Gastrocnemius medialis (tissue), 4 donors: ENCODE measurements at regions not wholly inside any gene's neighbourhood (a gene's known extent, or its start where the extent isn't known, plus 50 kb on each side); places are given as distances from the start of the nearest gene placed in this dataset.

ENCODE experiments used
- POLR2A ChIP-seq, 2 donors: fragments of 450-650 bp; IDR thresholded peaks; one replicate each; pipeline ENCODE4 v1.6.1; 2017; ENCODE audit warnings: antibody characterized with exemption in 2 of 2, mild to moderate bottlenecking in 2 of 2, moderate library complexity in 2 of 2
- TF ChIP-seq, protein P1 (sequence below), 5 experiments: fragments of 450-650 bp in 3 of 5; fragments of 200-600 bp in 2 of 5; sonication (generic) in 2 of 5; IDR thresholded peaks in 4 of 5; conservative IDR thresholded peaks in 1 of 5; 1 replicate in 4 of 5; 2 replicates in 1 of 5; pipeline ENCODE4 v1.5.1; 2016 to 2019; ENCODE audit warnings: antibody characterized with exemption in 5 of 5, mild to moderate bottlenecking in 3 of 5, moderate library complexity in 3 of 5

DNA sequence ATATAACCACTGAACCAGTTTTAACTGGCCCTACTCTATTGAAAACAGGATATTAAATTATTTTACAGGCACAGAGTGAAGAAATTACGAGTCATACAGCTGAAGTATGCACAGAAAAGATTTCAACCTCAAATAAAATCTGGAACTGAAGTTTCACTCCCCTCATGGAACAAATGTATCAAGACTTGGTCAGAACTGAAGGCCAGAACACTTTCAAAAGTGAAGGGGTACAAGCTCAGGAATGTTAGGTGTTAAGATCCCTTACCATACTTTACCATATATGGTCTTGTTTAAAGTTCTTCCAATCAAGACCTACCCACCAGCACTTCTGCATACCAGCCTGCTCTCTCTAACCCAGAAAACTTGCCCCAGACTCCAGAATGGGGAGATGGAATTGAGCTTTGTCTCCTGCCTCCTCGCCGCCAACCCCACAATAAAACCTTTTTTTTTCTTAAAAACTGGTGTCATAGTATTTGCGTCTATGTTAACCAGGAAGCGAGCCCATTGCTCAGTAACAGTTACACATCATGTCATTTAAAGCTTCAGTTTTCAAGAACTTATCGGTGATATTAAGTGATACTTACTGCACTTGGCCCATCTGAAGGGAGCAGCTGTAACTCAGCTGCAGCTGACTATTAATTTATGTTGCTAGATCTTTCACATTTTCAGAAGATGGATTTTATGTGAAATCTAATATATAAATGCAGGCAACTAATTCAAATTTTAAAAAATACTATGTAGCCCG lies 59.9 kb downstream of the OXSM start:
- TF ChIP-seq POLR2A (IDR thresholded peaks at IDR 0.05): no peak
- TF ChIP-seq, protein P1, sequence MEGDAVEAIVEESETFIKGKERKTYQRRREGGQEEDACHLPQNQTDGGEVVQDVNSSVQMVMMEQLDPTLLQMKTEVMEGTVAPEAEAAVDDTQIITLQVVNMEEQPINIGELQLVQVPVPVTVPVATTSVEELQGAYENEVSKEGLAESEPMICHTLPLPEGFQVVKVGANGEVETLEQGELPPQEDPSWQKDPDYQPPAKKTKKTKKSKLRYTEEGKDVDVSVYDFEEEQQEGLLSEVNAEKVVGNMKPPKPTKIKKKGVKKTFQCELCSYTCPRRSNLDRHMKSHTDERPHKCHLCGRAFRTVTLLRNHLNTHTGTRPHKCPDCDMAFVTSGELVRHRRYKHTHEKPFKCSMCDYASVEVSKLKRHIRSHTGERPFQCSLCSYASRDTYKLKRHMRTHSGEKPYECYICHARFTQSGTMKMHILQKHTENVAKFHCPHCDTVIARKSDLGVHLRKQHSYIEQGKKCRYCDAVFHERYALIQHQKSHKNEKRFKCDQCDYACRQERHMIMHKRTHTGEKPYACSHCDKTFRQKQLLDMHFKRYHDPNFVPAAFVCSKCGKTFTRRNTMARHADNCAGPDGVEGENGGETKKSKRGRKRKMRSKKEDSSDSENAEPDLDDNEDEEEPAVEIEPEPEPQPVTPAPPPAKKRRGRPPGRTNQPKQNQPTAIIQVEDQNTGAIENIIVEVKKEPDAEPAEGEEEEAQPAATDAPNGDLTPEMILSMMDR (IDR thresholded peaks at IDR 0.05 in 4 of 5, conservative IDR thresholded peaks at IDR 0.05 in 1 of 5): no peak
